ENCODE measurements at regions not wholly inside any gene's neighbourhood (a gene's known extent, or its start where the extent isn't known, plus 50 kb on each side); places are given as distances from the start of the nearest gene placed in this dataset.

- TF ChIP-seq CTCF (IDR thresholded peaks at IDR 0.05; ENCODE audit: low read depth, low read length), result no peak
- no peak for TF ChIP-seq EZH2phosphoT487 (IDR thresholded peaks at IDR 0.05; ENCODE audit: low read depth)
Observed at GRCh38 chr5:14061106-14061505, 82.0 kb upstream of the TRIO start.
